Suprapubic skin (tissue), 3 donors: ENCODE measurements at regions not wholly inside any gene's neighbourhood (a gene's known extent, or its start where the extent isn't known, plus 50 kb on each side); places are given as distances from the start of the nearest gene placed in this dataset.

Source experiments
- POLR2A ChIP-seq, 2 donors: fragments of 450-650 bp; IDR thresholded peaks; one replicate each; pipeline ENCODE4 v1.6.1; 2017; ENCODE audit warnings: antibody characterized with exemption in 2 of 2, mild to moderate bottlenecking in 2 of 2, moderate library complexity in 2 of 2
- TF ChIP-seq, protein P1 (sequence below), 2 donors: fragments of 200-600 bp in 1 of 2; fragments of 450-650 bp in 1 of 2; sonication (generic) in 1 of 2; IDR thresholded peaks; one replicate each; pipeline ENCODE4 v1.5.1; 2016 to 2019; ENCODE audit warnings: antibody characterized with exemption in 2 of 2, mild to moderate bottlenecking in 1 of 2, moderate library complexity in 1 of 2

DNA sequence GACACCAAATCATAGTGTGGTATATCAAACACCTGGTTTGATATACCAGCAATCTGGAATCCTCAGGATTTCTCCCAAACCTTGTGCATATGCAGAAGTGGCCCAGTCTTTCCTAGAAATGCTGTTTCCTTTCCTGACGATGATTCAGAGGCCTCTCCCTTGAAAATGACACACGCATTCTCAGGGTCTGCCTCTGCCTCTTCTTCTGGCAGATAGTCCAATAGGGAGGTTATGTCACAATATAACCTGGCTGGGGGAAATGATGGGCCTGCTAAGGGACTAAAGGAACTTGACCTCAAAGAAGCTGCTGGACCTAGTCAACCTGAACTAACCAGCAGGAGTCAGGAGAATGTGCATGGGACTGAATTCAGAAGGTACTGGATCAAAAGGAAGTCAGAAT is 435.2 kb downstream of the IDS start:
- TF ChIP-seq POLR2A (IDR thresholded peaks at IDR 0.05): no peak
- TF ChIP-seq, protein P1, sequence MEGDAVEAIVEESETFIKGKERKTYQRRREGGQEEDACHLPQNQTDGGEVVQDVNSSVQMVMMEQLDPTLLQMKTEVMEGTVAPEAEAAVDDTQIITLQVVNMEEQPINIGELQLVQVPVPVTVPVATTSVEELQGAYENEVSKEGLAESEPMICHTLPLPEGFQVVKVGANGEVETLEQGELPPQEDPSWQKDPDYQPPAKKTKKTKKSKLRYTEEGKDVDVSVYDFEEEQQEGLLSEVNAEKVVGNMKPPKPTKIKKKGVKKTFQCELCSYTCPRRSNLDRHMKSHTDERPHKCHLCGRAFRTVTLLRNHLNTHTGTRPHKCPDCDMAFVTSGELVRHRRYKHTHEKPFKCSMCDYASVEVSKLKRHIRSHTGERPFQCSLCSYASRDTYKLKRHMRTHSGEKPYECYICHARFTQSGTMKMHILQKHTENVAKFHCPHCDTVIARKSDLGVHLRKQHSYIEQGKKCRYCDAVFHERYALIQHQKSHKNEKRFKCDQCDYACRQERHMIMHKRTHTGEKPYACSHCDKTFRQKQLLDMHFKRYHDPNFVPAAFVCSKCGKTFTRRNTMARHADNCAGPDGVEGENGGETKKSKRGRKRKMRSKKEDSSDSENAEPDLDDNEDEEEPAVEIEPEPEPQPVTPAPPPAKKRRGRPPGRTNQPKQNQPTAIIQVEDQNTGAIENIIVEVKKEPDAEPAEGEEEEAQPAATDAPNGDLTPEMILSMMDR (IDR thresholded peaks at IDR 0.05): no peak
